B cell (primary cell): ENCODE measurements at regions not wholly inside any gene's neighbourhood (a gene's known extent, or its start where the extent isn't known, plus 50 kb on each side); places are given as distances from the start of the nearest gene placed in this dataset.

Experiments
- CTCF ChIP-seq: fragments of 200-600 bp; IDR thresholded peaks from one replicate; pipeline ENCODE4 v1.8.0; 2022; ENCODE audit warnings: antibody characterized with exemption, mild to moderate bottlenecking
- EZH2 ChIP-seq: IDR thresholded peaks from 2 replicates; pipeline ENCODE4 v1.6.1; 2012; ENCODE audit warnings: borderline replicate concordance, low read depth, mild to moderate bottlenecking, moderate library complexity, low read length; ENCODE audit not compliant: insufficient read depth, poor library complexity, severe bottlenecking

DNA sequence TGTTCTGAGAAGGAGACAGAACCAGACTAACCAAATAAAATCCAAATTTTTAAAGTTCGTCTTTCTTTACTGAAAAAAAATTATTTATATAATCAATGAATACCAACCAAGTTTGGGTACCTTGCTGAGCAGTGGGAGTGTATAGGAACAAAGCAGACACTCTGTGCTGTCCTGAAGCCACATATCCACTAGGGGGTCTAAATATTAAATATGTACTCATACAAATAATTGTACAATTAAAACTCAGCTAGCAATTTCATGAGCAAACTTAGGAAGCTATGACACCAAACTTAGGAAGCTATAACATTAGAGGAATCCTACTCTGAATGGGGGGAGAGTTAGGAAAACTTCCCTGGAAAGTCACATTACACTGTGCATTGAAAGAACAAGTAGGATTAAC lies 582.0 kb upstream of the EPHA5 start:
- TF ChIP-seq EZH2 = no peak
- TF ChIP-seq CTCF = no peak
